GM12878 (cell line): ENCODE measurements at regions not wholly inside any gene's neighbourhood (a gene's known extent, or its start where the extent isn't known, plus 50 kb on each side); places are given as distances from the start of the nearest gene placed in this dataset.

Source experiments
- ATAC-seq: fragments of 200-7000 bp; cut with Tn5 transposase; 3 replicates; pipeline ENCODE4 v1.9.1; 2020; ENCODE audit warnings: mild to moderate bottlenecking, moderate library complexity
- BruUV-seq: library from RNA; stranded (reverse); fragments of 400-500 nt; replicated peaks from 2 replicates; lab custom pipeline; 2021; lab: Mats Ljungman, UMichigan
- CTCF ChIA-PET: fragments of 300-600 bp; sonication (Branson Sonifier 250); formaldehyde crosslinking; extraction: SDS; loops from one replicate; lab custom pipeline; 2021; ENCODE audit warnings: inconsistent platforms; lab: Yijun Ruan, JAX
- POLR2A ChIA-PET: fragments of 350-600 bp; formaldehyde crosslinking; extraction: SDS; loops from one replicate; lab custom pipeline; 2021; ENCODE audit warnings: inconsistent platforms; lab: Charles Lee
- RAD21 ChIA-PET: fragments of 300-600 bp; sonication (Branson Sonifier 250); formaldehyde crosslinking; loops from one replicate; lab custom pipeline; 2023; ENCODE audit warnings: antibody characterized with exemption; ENCODE audit not compliant: unreplicated experiment; lab: Charles Lee
- SMC1A ChIA-PET: fragments of 300-600 bp; sonication (Branson Sonifier 250); formaldehyde crosslinking; loops from one replicate; lab custom pipeline; 2023; ENCODE audit not compliant: unreplicated experiment, uncharacterized antibody; lab: Charles Lee
- DNase-seq: peaks from one replicate; pipeline ENCODE4 v3.0.0-alpha.2; 2011; ENCODE audit warnings: low read depth, low spot score
- FAIRE-seq: peaks from 3 replicates; lab custom pipeline; 2011; peaks lifted over from hg19 to GRCh38; lab: Jason Lieb, UNC
- H2AFZ ChIP-seq: 2 replicates; pipeline ENCODE4 v1.6.0; 2011; ENCODE audit warnings: low read depth, low read length, control low read depth; ENCODE audit not compliant: control insufficient read depth
- H3K27ac ChIP-seq: 2 replicates; pipeline ENCODE4 v1.5.1; 2011; ENCODE audit warnings: control low read depth; ENCODE audit not compliant: control insufficient read depth, insufficient read depth
- H3K27me3 ChIP-seq, 2 experiments: replicated peaks in 1 of 2; 2 replicates each; pipeline versions ENCODE4 v1.6.0 to v1.6.1; 2011; ENCODE audit warnings: low read length in 1 of 2; ENCODE audit not compliant: control insufficient read depth in 2 of 2, insufficient read depth in 2 of 2
- H3K36me3 ChIP-seq, 2 experiments: 2 replicates each; pipeline ENCODE4 v1.5.1; 2011; ENCODE audit warnings: low read length in 1 of 2; ENCODE audit not compliant: control insufficient read depth in 2 of 2, insufficient read depth in 2 of 2
- H3K4me1 ChIP-seq: 2 replicates; pipeline ENCODE4 v1.6.1; 2011; ENCODE audit warnings: mild to moderate bottlenecking, low read length, moderate library complexity, mixed read lengths; ENCODE audit not compliant: control insufficient read depth, insufficient read depth
- H3K4me2 ChIP-seq: 2 replicates; pipeline ENCODE4 v1.6.0; 2011; ENCODE audit warnings: control low read depth; ENCODE audit not compliant: control insufficient read depth, insufficient read depth
- H3K4me3 ChIP-seq: fragments of 200-600 bp; sonication (generic); 2 replicates; pipeline ENCODE4 v1.5.1; 2016
- H3K79me2 ChIP-seq: 2 replicates; pipeline ENCODE4 v1.6.0; 2011; ENCODE audit warnings: low read length; ENCODE audit not compliant: control insufficient read depth, insufficient read depth
- H3K9ac ChIP-seq: 2 replicates; pipeline ENCODE4 v1.8.0; 2011; ENCODE audit warnings: low read length, control low read depth, mixed read lengths; ENCODE audit not compliant: control insufficient read depth, insufficient read depth
- H3K9me3 ChIP-seq: replicated peaks from 3 replicates; pipeline ENCODE4 v1.5.1; 2011; ENCODE audit warnings: mild to moderate bottlenecking, low read length; ENCODE audit not compliant: control insufficient read depth, insufficient read depth
- H4K20me1 ChIP-seq: 2 replicates; pipeline ENCODE4 v1.6.0; 2011; ENCODE audit not compliant: control insufficient read depth, insufficient read depth
- CBFB ChIP-seq: IDR thresholded peaks from 2 replicates; pipeline ENCODE4 v1.6.1; 2016; ENCODE audit warnings: antibody characterized with exemption, low read depth
- E2F8 ChIP-seq: fragments of 450-650 bp; IDR thresholded peaks from 2 replicates; pipeline ENCODE4 v1.6.1; 2018; ENCODE audit warnings: mild to moderate bottlenecking, low read depth, moderate library complexity; ENCODE audit not compliant: partially characterized antibody
- EED ChIP-seq: sonication (generic); IDR thresholded peaks from 2 replicates; pipeline ENCODE4 v1.6.1; 2016; ENCODE audit warnings: antibody characterized with exemption, low read depth
- ESRRA ChIP-seq: IDR thresholded peaks from 2 replicates; pipeline ENCODE4 v1.6.1; 2012; ENCODE audit warnings: mild to moderate bottlenecking, low read length, improper control_type of control experiment
- EZH2 ChIP-seq: IDR thresholded peaks from 2 replicates; pipeline ENCODE4 v1.6.1; 2012; ENCODE audit warnings: low read depth, mild to moderate bottlenecking, control low read depth, inconsistent platforms, low read length, borderline replicate concordance; ENCODE audit not compliant: control insufficient read depth
- IRF3 ChIP-seq: fragments of 450-650 bp; IDR thresholded peaks from 2 replicates; pipeline ENCODE4 v1.6.1; 2014; ENCODE audit warnings: mild to moderate bottlenecking
- LARP7 ChIP-seq: fragments of 450-650 bp; IDR thresholded peaks from 2 replicates; pipeline ENCODE4 v1.6.1; 2017; ENCODE audit warnings: mild to moderate bottlenecking
- POU2F2 ChIP-seq: IDR thresholded peaks from 3 replicates; pipeline ENCODE4 v1.6.1; 2011; ENCODE audit warnings: low read depth, mild to moderate bottlenecking, low read length, borderline replicate concordance
- RBBP5 ChIP-seq: fragments of 200-600 bp; sonication (generic); conservative IDR thresholded peaks from 2 replicates; pipeline ENCODE4 v1.6.1; 2016
- SMAD5 ChIP-seq: IDR thresholded peaks from 2 replicates; pipeline ENCODE4 v1.6.1; 2016; ENCODE audit warnings: antibody characterized with exemption, low read depth
- SMARCA5 ChIP-seq: fragments of 450-650 bp; IDR thresholded peaks from 2 replicates; pipeline ENCODE4 v1.6.1; 2017; ENCODE audit warnings: mild to moderate bottlenecking
- TCF3 ChIP-seq: IDR thresholded peaks from 2 replicates; pipeline ENCODE4 v1.6.1; 2012; ENCODE audit warnings: low read depth, mild to moderate bottlenecking, low read length, borderline replicate concordance; ENCODE audit not compliant: insufficient read depth
- YBX1 ChIP-seq: fragments of 450-650 bp; IDR thresholded peaks from 2 replicates; pipeline ENCODE4 v1.6.1; 2016; ENCODE audit warnings: antibody characterized with exemption
- ZZZ3 ChIP-seq: IDR thresholded peaks from 2 replicates; pipeline ENCODE4 v1.6.1; 2011; ENCODE audit warnings: low read depth; ENCODE audit not compliant: control insufficient read depth, insufficient read length
- in situ Hi-C: fragments of 300-500 bp; cut with MboI; formaldehyde crosslinking; loops from 9 replicates; pipeline ENCODE4 v1.14.3; 2018; ENCODE audit warnings: mixed read lengths
- intact Hi-C: fragments of 100-400 bp; cut with micrococcal nuclease; formaldehyde crosslinking; loops from one replicate; pipeline ENCODE4 v1.14.2; 2022; ENCODE audit not compliant: unreplicated experiment

DNA sequence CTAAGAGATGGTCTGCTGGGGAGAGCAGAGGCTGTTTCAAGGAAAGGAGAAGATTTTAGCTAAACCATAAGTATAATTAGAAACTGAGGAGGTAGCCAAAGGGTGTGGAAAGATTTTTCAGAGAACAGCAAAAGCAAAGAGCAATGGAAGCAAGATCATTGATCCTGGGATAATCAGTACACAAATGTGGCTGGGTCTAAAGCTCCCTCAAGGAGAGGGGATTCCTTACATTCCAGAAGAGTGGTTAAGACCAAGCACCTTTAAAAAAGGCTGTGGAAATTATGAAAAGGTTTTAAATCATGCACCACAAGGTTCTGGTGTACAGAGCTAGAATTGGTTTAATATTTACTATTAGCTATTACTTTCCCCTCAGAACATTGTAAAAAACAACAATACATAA, 246.0 kb upstream of the UBE2E3 start:
- no peak overlapping the region for H3K9ac ChIP-seq

More for the DNA sequence above, 246.0 kb upstream of the UBE2E3 start:
- H3K27ac ChIP-seq = no peak overlapping the region
- no peak overlapping the region for H3K4me3 ChIP-seq
- H3K79me2 ChIP-seq = no peaks in the 10 kb centered on the region
- H3K4me2 ChIP-seq = no peak overlapping the region
- ChIA-PET SMC1A (interaction anchor here (0.7 to 1.3 kb wide), 3 partner anchors 9 to 611 kb away, joined by 3 to 4 read pairs (median 3); no protein-coding TSS in a partner anchor), CTCF (interaction anchor here (0.5 to 0.7 kb wide), 2 partner anchors 9 to 577 kb away, joined by 3 to 4 read pairs; no protein-coding TSS in a partner anchor), RAD21 (no interaction called here), POLR2A (no interaction called here)
- FAIRE-seq (no peak), DNase-seq (no peak), ATAC-seq (no peak)
- H4K20me1 ChIP-seq = no peaks in the 10 kb centered on the region
- no peaks in the 10 kb centered on the region for H3K4me1 ChIP-seq
- intact Hi-C loops (no loop called here), in situ Hi-C loops (no loop called here)
- no peaks in the 10 kb centered on the region for H3K27me3 ChIP-seq
- TF ChIP-seq CBFB (no peak), TCF3 (no peak), IRF3 (no peak), YBX1 (no peak), RBBP5 (no peak), EED (no peak), EZH2 (no peak), POU2F2 (no peak), SMARCA5 (no peak), ZZZ3 (no peak), LARP7 (no peak), E2F8 (no peak), ESRRA (no peak), SMAD5 (no peak)
- BruUV-seq = no TSS peak
- H3K9me3 ChIP-seq = no peaks in the 10 kb centered on the region
- H3K36me3 ChIP-seq = no peaks in the 10 kb centered on the region
- no peak overlapping the region for H2AFZ ChIP-seq
